Activated CD4-positive, alpha-beta T cell treated with anti-CD3 and anti-CD28 coated beads, Interleukin-2, amount 10 ng/mL, durations not matched to agents 24 days and 14 days (primary cell): ENCODE measurements at regions not wholly inside any gene's neighbourhood (a gene's known extent, or its start where the extent isn't known, plus 50 kb on each side); places are given as distances from the start of the nearest gene placed in this dataset.

ENCODE experiments used
- DNase-seq: peaks from one replicate; pipeline ENCODE4 v3.0.0; 2022
- H3K27ac Mint-ChIP-seq: one replicate; pipeline ENCODE4 v1.8.0; 2022; ENCODE audit warnings: mild to moderate bottlenecking, mixed read lengths
- H3K27me3 Mint-ChIP-seq: one replicate; pipeline ENCODE4 v1.8.0; 2022; ENCODE audit warnings: mixed read lengths
- H3K36me3 Mint-ChIP-seq: one replicate; pipeline ENCODE4 v1.8.0; 2022; ENCODE audit warnings: low read depth, mild to moderate bottlenecking, mixed read lengths
- H3K4me1 Mint-ChIP-seq: one replicate; pipeline ENCODE4 v1.8.0; 2021; ENCODE audit warnings: mixed read lengths
- H3K4me3 Mint-ChIP-seq: one replicate; pipeline ENCODE4 v1.8.0; 2022; ENCODE audit warnings: mild to moderate bottlenecking, moderate library complexity, mixed read lengths
- H3K9me3 Mint-ChIP-seq: one replicate; pipeline ENCODE4 v1.8.0; 2021; ENCODE audit warnings: mixed read lengths
- intact Hi-C: fragments of 100-400 bp; cut with micrococcal nuclease; formaldehyde crosslinking; loops from one replicate; pipeline ENCODE4 v1.15.1; 2023

- intact Hi-C loops, result no loop called here
- H3K4me3 Mint-ChIP-seq, result no peak overlapping the region
- H3K27me3 Mint-ChIP-seq, result no peaks in the 10 kb centered on the region
- H3K36me3 Mint-ChIP-seq, result no peaks in the 10 kb centered on the region
- no peaks in the 10 kb centered on the region for H3K9me3 Mint-ChIP-seq
- DNase-seq, result no peak
- H3K27ac Mint-ChIP-seq, result no peak overlapping the region
- H3K4me1 Mint-ChIP-seq, result no peaks in the 10 kb centered on the region
Measured at GRCh38 chr18:22541232-22541631, 123.5 kb upstream of the CTAGE1 start.

- Mint-ChIP-seq H3K4me3 (no peak overlapping the region), H3K27me3 (no peaks in the 10 kb centered on the region), H3K4me1 (no peaks in the 10 kb centered on the region), H3K27ac (no peak overlapping the region), H3K36me3 (no peaks in the 10 kb centered on the region), H3K9me3 (no peaks in the 10 kb centered on the region)
- intact Hi-C loops, result no loop called here
- DNase-seq, result no peak
Measured at GRCh38 chr18:22542406-22542835, 124.7 kb upstream of the CTAGE1 start.

- Mint-ChIP-seq H3K4me1 (no peaks in the 10 kb centered on the region), H3K27ac (no peak overlapping the region), H3K27me3 (no peaks in the 10 kb centered on the region), H3K4me3 (no peak overlapping the region), H3K9me3 (no peaks in the 10 kb centered on the region), H3K36me3 (no peaks in the 10 kb centered on the region)
- DNase-seq, result no peak
- intact Hi-C loops, result no loop called here
Measured at GRCh38 chr18:22543769-22544168, 126.1 kb upstream of the CTAGE1 start.

- Mint-ChIP-seq H3K4me1 (no peaks in the 10 kb centered on the region), H3K4me3 (no peak overlapping the region), H3K9me3 (no peaks in the 10 kb centered on the region), H3K27me3 (no peaks in the 10 kb centered on the region), H3K36me3 (no peaks in the 10 kb centered on the region), H3K27ac (no peak overlapping the region)
- no peak for DNase-seq
- intact Hi-C loops, result no loop called here
Measured at GRCh38 chr18:22544626-22545025, 126.9 kb upstream of the CTAGE1 start.

GRCh38 chr18:22545066-22545760, 127.5 kb upstream of the CTAGE1 start:
- DNase-seq, result no peak
- no peaks in the 10 kb centered on the region for H3K36me3 Mint-ChIP-seq
- no peak overlapping the region for H3K27ac Mint-ChIP-seq
- no peaks in the 10 kb centered on the region for H3K9me3 Mint-ChIP-seq
- intact Hi-C loops, result no loop called here
- H3K4me1 Mint-ChIP-seq, result no peaks in the 10 kb centered on the region
- H3K4me3 Mint-ChIP-seq, result no peak overlapping the region
- H3K27me3 Mint-ChIP-seq, result no peaks in the 10 kb centered on the region

- intact Hi-C loops, result no loop called here
- H3K27ac Mint-ChIP-seq, result no peak overlapping the region
- no peaks in the 10 kb centered on the region for H3K27me3 Mint-ChIP-seq
Measured at GRCh38 chr18:22546905-22547570, 129.3 kb upstream of the CTAGE1 start.

GRCh38 chr18:22547807-22548561, 130.3 kb upstream of the CTAGE1 start:
- H3K9me3 Mint-ChIP-seq, result no peaks in the 10 kb centered on the region
- no peaks in the 10 kb centered on the region for H3K36me3 Mint-ChIP-seq
- intact Hi-C loops, result no loop called here
- no peak overlapping the region for H3K4me3 Mint-ChIP-seq
- no peak for DNase-seq
- H3K27me3 Mint-ChIP-seq, result no peaks in the 10 kb centered on the region
- H3K4me1 Mint-ChIP-seq, result no peaks in the 10 kb centered on the region
- H3K27ac Mint-ChIP-seq, result no peak overlapping the region

More at GRCh38 chr18:22546905-22547570, 129.3 kb upstream of the CTAGE1 start:
- Mint-ChIP-seq H3K36me3 (no peaks in the 10 kb centered on the region), H3K4me1 (no peaks in the 10 kb centered on the region), H3K9me3 (no peaks in the 10 kb centered on the region), H3K4me3 (no peak overlapping the region)
- no peak for DNase-seq

- intact Hi-C loops, result no loop called here
- no peaks in the 10 kb centered on the region for H3K9me3 Mint-ChIP-seq
- no peaks in the 10 kb centered on the region for H3K27me3 Mint-ChIP-seq
- no peak for DNase-seq
- no peak overlapping the region for H3K27ac Mint-ChIP-seq
- no peaks in the 10 kb centered on the region for H3K36me3 Mint-ChIP-seq
- no peak overlapping the region for H3K4me3 Mint-ChIP-seq
- H3K4me1 Mint-ChIP-seq, result no peaks in the 10 kb centered on the region
Measured at GRCh38 chr18:22549260-22549937, 131.7 kb upstream of the CTAGE1 start.

- no peaks in the 10 kb centered on the region for H3K36me3 Mint-ChIP-seq
- no peaks in the 10 kb centered on the region for H3K4me1 Mint-ChIP-seq
- H3K27me3 Mint-ChIP-seq, result no peaks in the 10 kb centered on the region
- H3K27ac Mint-ChIP-seq, result no peak overlapping the region
- DNase-seq, result no peak
- H3K9me3 Mint-ChIP-seq, result no peaks in the 10 kb centered on the region
- intact Hi-C loops, result no loop called here
- H3K4me3 Mint-ChIP-seq, result no peak overlapping the region
Measured at GRCh38 chr18:22550366-22550765, 132.7 kb upstream of the CTAGE1 start.

GRCh38 chr18:22550861-22551260, 133.1 kb upstream of the CTAGE1 start:
- intact Hi-C loops, result no loop called here
- Mint-ChIP-seq H3K4me3 (no peak overlapping the region), H3K27me3 (no peaks in the 10 kb centered on the region), H3K27ac (no peak overlapping the region), H3K9me3 (no peaks in the 10 kb centered on the region), H3K36me3 (no peaks in the 10 kb centered on the region), H3K4me1 (no peaks in the 10 kb centered on the region)
- no peak for DNase-seq

- no peaks in the 10 kb centered on the region for H3K4me1 Mint-ChIP-seq
- DNase-seq, result no peak
- no peaks in the 10 kb centered on the region for H3K9me3 Mint-ChIP-seq
- no peak overlapping the region for H3K27ac Mint-ChIP-seq
- H3K27me3 Mint-ChIP-seq, result no peaks in the 10 kb centered on the region
- no peak overlapping the region for H3K4me3 Mint-ChIP-seq
- no peaks in the 10 kb centered on the region for H3K36me3 Mint-ChIP-seq
- intact Hi-C loops, result no loop called here
Measured at GRCh38 chr18:22551536-22552151, 133.9 kb upstream of the CTAGE1 start.

- H3K27ac Mint-ChIP-seq, result no peak overlapping the region
- DNase-seq, result no peak
- no peak overlapping the region for H3K4me3 Mint-ChIP-seq
- no peaks in the 10 kb centered on the region for H3K36me3 Mint-ChIP-seq
- no peaks in the 10 kb centered on the region for H3K4me1 Mint-ChIP-seq
- intact Hi-C loops, result no loop called here
- no peaks in the 10 kb centered on the region for H3K9me3 Mint-ChIP-seq
- peaks cover 3% of the 10 kb centered on the region for H3K27me3 Mint-ChIP-seq
Measured at GRCh38 chr18:22552254-22552653, 134.5 kb upstream of the CTAGE1 start.

- intact Hi-C loops, result no loop called here
- Mint-ChIP-seq H3K27me3 (peaks cover 10% of the 10 kb centered on the region), H3K4me3 (no peak overlapping the region), H3K9me3 (no peaks in the 10 kb centered on the region), H3K36me3 (no peaks in the 10 kb centered on the region), H3K4me1 (no peaks in the 10 kb centered on the region), H3K27ac (no peak overlapping the region)
- no peak for DNase-seq
Measured at GRCh38 chr18:22552899-22553460, 135.3 kb upstream of the CTAGE1 start.
